Neural cell (in vitro differentiated cells): ENCODE measurements at regions not wholly inside any gene's neighbourhood (a gene's known extent, or its start where the extent isn't known, plus 50 kb on each side); places are given as distances from the start of the nearest gene placed in this dataset.

ENCODE experiments used
- H2AFZ ChIP-seq: fragments of 200-600, 300-800 bp; sonication (generic), shearing (Covaris generic); 2 replicates; pipeline ENCODE4 v1.6.0; 2014; ENCODE audit warnings: low read depth, mild to moderate bottlenecking, antibody characterized with exemption, low read length, moderate library complexity
- H3F3A ChIP-seq: fragments of 200-600 bp; shearing (Covaris generic); 2 replicates; pipeline ENCODE4 v1.6.1; 2016; ENCODE audit warnings: mild to moderate bottlenecking, moderate library complexity, mixed read lengths, antibody characterized with exemption, low read length; ENCODE audit not compliant: insufficient read depth, poor library complexity, severe bottlenecking
- H3K27ac ChIP-seq: fragments of 200-600, 300-800 bp; sonication (generic), shearing (Covaris generic); 2 replicates; pipeline ENCODE4 v1.5.1; 2014; ENCODE audit warnings: mild to moderate bottlenecking, low read length, moderate library complexity
- H3K27me3 ChIP-seq: fragments of 300-800, 200-600 bp; sonication (generic), shearing (Covaris generic); 2 replicates; pipeline ENCODE4 v1.6.0; 2014; ENCODE audit warnings: mild to moderate bottlenecking, low read depth, low read length, moderate library complexity; ENCODE audit not compliant: insufficient read depth
- H3K36me3 ChIP-seq: fragments of 300-800, 200-600 bp; sonication (generic), shearing (Covaris generic); 2 replicates; pipeline ENCODE4 v1.5.1; 2014; ENCODE audit warnings: mild to moderate bottlenecking, antibody characterized with exemption, low read length, moderate library complexity; ENCODE audit not compliant: insufficient read depth
- H3K4me2 ChIP-seq: fragments of 300-800, 200-600 bp; sonication (generic), shearing (Covaris generic); 2 replicates; pipeline ENCODE4 v1.6.0; 2014; ENCODE audit warnings: mild to moderate bottlenecking, low read length
- H3K4me3 ChIP-seq: fragments of 300-800, 200-600 bp; sonication (generic), shearing (Covaris generic); 2 replicates; pipeline ENCODE4 v1.5.1; 2014; ENCODE audit warnings: mild to moderate bottlenecking, low read length, moderate library complexity
- H3K79me2 ChIP-seq: fragments of 200-600 bp; shearing (Covaris generic); replicated peaks from 2 replicates; pipeline ENCODE4 v1.6.0; 2014; ENCODE audit warnings: mild to moderate bottlenecking, low read length, moderate library complexity; ENCODE audit not compliant: insufficient read depth
- H3K9ac ChIP-seq: fragments of 300-800, 200-600 bp; sonication (generic), shearing (Covaris generic); 2 replicates; pipeline ENCODE4 v1.6.1; 2016; ENCODE audit warnings: mild to moderate bottlenecking, low read length, mixed read lengths
- H3K9me2 ChIP-seq: fragments of 200-600 bp; shearing (Covaris generic); 2 replicates; pipeline ENCODE4 v1.6.1; 2016; ENCODE audit warnings: mild to moderate bottlenecking, low read length, mixed read lengths; ENCODE audit not compliant: insufficient read depth
- H3K9me3 ChIP-seq: fragments of 200-600, 300-800 bp; sonication (generic), shearing (Covaris generic); 2 replicates; pipeline ENCODE4 v1.6.1; 2016; ENCODE audit warnings: mild to moderate bottlenecking, mixed run types, low read length, moderate library complexity, mixed read lengths
- H4K20me1 ChIP-seq: fragments of 200-600 bp; shearing (Covaris generic); 2 replicates; pipeline ENCODE4 v1.6.1; 2016; ENCODE audit warnings: mild to moderate bottlenecking, mixed run types; ENCODE audit not compliant: insufficient read depth
- CTCF ChIP-seq: fragments of 450-650 bp; IDR thresholded peaks from 2 replicates; pipeline ENCODE4 v1.5.1; 2014; ENCODE audit warnings: antibody characterized with exemption, mild to moderate bottlenecking, moderate library complexity; ENCODE audit not compliant: poor library complexity, severe bottlenecking
- EP300 ChIP-seq: fragments of 450-650 bp; conservative IDR thresholded peaks from 2 replicates; pipeline ENCODE4 v1.6.1; 2014; ENCODE audit warnings: antibody characterized with exemption, mild to moderate bottlenecking, moderate library complexity; ENCODE audit not compliant: poor library complexity, severe bottlenecking
- EZH2 ChIP-seq: fragments of 200-600, 300-800 bp; shearing (Covaris generic), sonication (generic); IDR thresholded peaks from 2 replicates; pipeline ENCODE4 v1.6.1; 2014; ENCODE audit warnings: antibody characterized with exemption, low read length, borderline replicate concordance, mild to moderate bottlenecking; ENCODE audit not compliant: insufficient read depth, poor library complexity, severe bottlenecking
- MXI1 ChIP-seq: fragments of 450-650 bp; conservative IDR thresholded peaks from 2 replicates; pipeline ENCODE4 v1.6.1; 2014; ENCODE audit warnings: antibody characterized with exemption, mild to moderate bottlenecking; ENCODE audit not compliant: poor library complexity, severe bottlenecking
- POLR2AphosphoS5 ChIP-seq: IDR thresholded peaks from 2 replicates; pipeline ENCODE4 v1.6.1; 2012
- RAD21 ChIP-seq: fragments of 450-650 bp; conservative IDR thresholded peaks from 2 replicates; pipeline ENCODE4 v1.6.1; 2014; ENCODE audit warnings: antibody characterized with exemption, mild to moderate bottlenecking, moderate library complexity
- REST ChIP-seq: IDR thresholded peaks from 2 replicates; pipeline ENCODE4 v1.6.1; 2012; ENCODE audit warnings: borderline replicate concordance
- SMC3 ChIP-seq: fragments of 450-650 bp; conservative IDR thresholded peaks from 2 replicates; pipeline ENCODE4 v1.6.1; 2014; ENCODE audit warnings: antibody characterized with exemption, mild to moderate bottlenecking, moderate library complexity; ENCODE audit not compliant: poor library complexity
- TAF1 ChIP-seq: IDR thresholded peaks from 2 replicates; pipeline ENCODE4 v1.6.1; 2012; ENCODE audit warnings: low read depth

GRCh38 chr21:14602382-14602958 lies 56.4 kb upstream of the SAMSN1 start:
- Histone ChIP-seq H2AFZ (no peak overlapping the region), H3K4me2 (no peak overlapping the region), H3K9me2 (no peaks in the 10 kb centered on the region)

More at GRCh38 chr21:14602382-14602958, 56.4 kb upstream of the SAMSN1 start:
- no peaks in the 10 kb centered on the region for H3K36me3 ChIP-seq
- TF ChIP-seq POLR2AphosphoS5 (no peak), TAF1 (no peak), SMC3 (no peak), RAD21 (no peak), CTCF (no peak), EP300 (no peak), EZH2 (no peak), MXI1 (no peak), REST (no peak)
- H3K9ac ChIP-seq = no peak overlapping the region
- no peak overlapping the region for H3K4me3 ChIP-seq
- no peak overlapping the region for H3K27ac ChIP-seq
- H3K9me3 ChIP-seq = no peaks in the 10 kb centered on the region
- H4K20me1 ChIP-seq = no peaks in the 10 kb centered on the region
- no peaks in the 10 kb centered on the region for H3F3A ChIP-seq
- H3K27me3 ChIP-seq = no peaks in the 10 kb centered on the region
- H3K79me2 ChIP-seq = no peaks in the 10 kb centered on the region
